Stomach (tissue), 8 donors: ENCODE measurements at regions not wholly inside any gene's neighbourhood (a gene's known extent, or its start where the extent isn't known, plus 50 kb on each side); places are given as distances from the start of the nearest gene placed in this dataset.

Experiments used
- DNase-seq, 2 donors: peaks; one replicate each; pipeline versions ENCODE4 v3.0.0 to v3.0.0-alpha.2; 2013 to 2019
- H3K27ac ChIP-seq, 5 donors: fragments of 200-600 bp in 4 of 5; sonication (generic) in 4 of 5; one replicate each; pipeline ENCODE4 v1.5.1; 2013 to 2019; ENCODE audit warnings: mild to moderate bottlenecking in 1 of 5, moderate library complexity in 1 of 5
- H3K27me3 ChIP-seq, 3 donors: fragments of 200-600 bp; sonication (generic); one replicate each; pipeline ENCODE4 v1.5.1; 2017 to 2019; ENCODE audit warnings: mixed run types in 1 of 3
- H3K36me3 ChIP-seq, 4 donors: fragments of 200-600 bp; sonication (generic); 1 replicate in 3 of 4; 2 replicates in 1 of 4; pipeline ENCODE4 v1.5.1; 2016 to 2019
- H3K4me1 ChIP-seq, 4 donors: fragments of 200-600 bp; sonication (generic); one replicate each; pipeline ENCODE4 v1.5.1; 2016 to 2019
- H3K4me3 ChIP-seq, 4 donors: fragments of 200-600 bp; sonication (generic) in 3 of 4; one replicate each; pipeline ENCODE4 v1.5.1; 2016 to 2019; ENCODE audit warnings: mild to moderate bottlenecking in 1 of 4
- H3K9me3 ChIP-seq, 4 donors: fragments of 200-600 bp; sonication (generic); one replicate each; pipeline ENCODE4 v1.5.1; 2016 to 2019
- EP300 ChIP-seq: sonication (generic); formaldehyde crosslinking; IDR thresholded peaks from one replicate; pipeline ENCODE4 v1.6.1; 2017; ENCODE audit warnings: antibody characterized with exemption
- POLR2A ChIP-seq, 4 donors: fragments of 450-650 bp; IDR thresholded peaks; one replicate each; pipeline ENCODE4 v1.6.1; 2016; ENCODE audit warnings: antibody characterized with exemption in 4 of 4, control low read depth in 2 of 4, mild to moderate bottlenecking in 1 of 4, moderate library complexity in 1 of 4
- POLR2AphosphoS5 ChIP-seq, 3 donors: sonication (generic); formaldehyde crosslinking; IDR thresholded peaks; one replicate each; pipeline ENCODE4 v1.6.1; 2016; ENCODE audit warnings: antibody characterized with exemption in 3 of 3
- WGBS, 5 donors: extraction: QIAGEN DNeasy Blood & Tissue Kit in 3 of 5; methylation state at CpG; one replicate each; pipeline versions ENCODE4 v1.1.5 to v1.1.7; 2013 to 2018; 5-methylcytosine and 5-hydroxymethylcytosine counted together
- intact Hi-C: fragments of 100-400 bp; cut with DNase I; formaldehyde crosslinking; loops from one replicate; pipeline ENCODE4 v1.15.1; 2023; ENCODE audit warnings: low total_unique reads
- TF ChIP-seq, protein P1 (sequence below), 7 experiments: fragments of 450-650 bp in 4 of 7; fragments of 200-600 bp in 3 of 7; sonication (generic) in 3 of 7; IDR thresholded peaks; one replicate each; pipeline ENCODE4 v1.5.1; 2016 to 2019; ENCODE audit warnings: antibody characterized with exemption in 7 of 7, control low read depth in 2 of 7, mild to moderate bottlenecking in 1 of 7
- donor health status: healthy with polysubstance abuse.
- donor health status: Bipolar disorder and iron deficiency.
- donor health status: healthy.

- Histone ChIP-seq H3K27me3 (no peaks in the 10 kb centered on the region), H3K4me3 (no peak overlapping the region), H3K27ac (no peak overlapping the region), H3K36me3 (no peaks in the 10 kb centered on the region), H3K4me1 (no peaks in the 10 kb centered on the region), H3K9me3 (peaks cover 0 to 10% (median 0%) of the 10 kb centered on the region in 4 donors)
- 83 to 88% (median 85%) methylated on average over 8 of the region's 8 CpGs for WGBS, 5 donors
- intact Hi-C loops, result no loop called here
- no peak for TF ChIP-seq EP300
- TF ChIP-seq POLR2A (IDR thresholded peaks at IDR 0.05), result no peak
- TF ChIP-seq, protein P1, sequence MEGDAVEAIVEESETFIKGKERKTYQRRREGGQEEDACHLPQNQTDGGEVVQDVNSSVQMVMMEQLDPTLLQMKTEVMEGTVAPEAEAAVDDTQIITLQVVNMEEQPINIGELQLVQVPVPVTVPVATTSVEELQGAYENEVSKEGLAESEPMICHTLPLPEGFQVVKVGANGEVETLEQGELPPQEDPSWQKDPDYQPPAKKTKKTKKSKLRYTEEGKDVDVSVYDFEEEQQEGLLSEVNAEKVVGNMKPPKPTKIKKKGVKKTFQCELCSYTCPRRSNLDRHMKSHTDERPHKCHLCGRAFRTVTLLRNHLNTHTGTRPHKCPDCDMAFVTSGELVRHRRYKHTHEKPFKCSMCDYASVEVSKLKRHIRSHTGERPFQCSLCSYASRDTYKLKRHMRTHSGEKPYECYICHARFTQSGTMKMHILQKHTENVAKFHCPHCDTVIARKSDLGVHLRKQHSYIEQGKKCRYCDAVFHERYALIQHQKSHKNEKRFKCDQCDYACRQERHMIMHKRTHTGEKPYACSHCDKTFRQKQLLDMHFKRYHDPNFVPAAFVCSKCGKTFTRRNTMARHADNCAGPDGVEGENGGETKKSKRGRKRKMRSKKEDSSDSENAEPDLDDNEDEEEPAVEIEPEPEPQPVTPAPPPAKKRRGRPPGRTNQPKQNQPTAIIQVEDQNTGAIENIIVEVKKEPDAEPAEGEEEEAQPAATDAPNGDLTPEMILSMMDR (IDR thresholded peaks at IDR 0.05), result no peak
- no peak for TF ChIP-seq POLR2AphosphoS5 (IDR thresholded peaks at IDR 0.05)
- no peak for DNase-seq
These were observed 548.8 kb upstream of the REG3G start for GRCh38 chr2:78476619-78477229.

DNA sequence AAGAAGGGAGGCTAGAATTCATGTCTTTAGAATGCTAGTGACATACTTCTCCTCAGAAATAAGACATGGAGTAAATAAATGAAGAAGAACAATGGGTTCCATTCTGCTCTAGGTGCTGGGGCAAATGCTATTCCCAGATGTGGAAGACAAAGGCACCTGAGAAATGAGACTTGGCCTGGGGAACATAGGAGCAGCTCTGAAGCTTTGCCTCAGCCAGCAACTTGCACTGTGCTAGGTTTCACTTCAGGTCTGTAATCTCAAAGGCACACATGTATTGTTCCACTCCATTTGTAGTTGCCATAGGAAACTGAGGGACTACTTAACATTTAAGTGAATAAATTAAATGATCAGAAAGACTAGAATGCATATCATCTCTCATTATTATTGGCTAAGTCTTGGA, 538.9 kb upstream of the REG3G start:
- no peaks in the 10 kb centered on the region for H3K9me3 ChIP-seq
- intact Hi-C loops, result no loop called here
- no peaks in the 10 kb centered on the region for H3K27me3 ChIP-seq
- H3K27ac ChIP-seq, result no peak overlapping the region
- no peaks in the 10 kb centered on the region for H3K4me1 ChIP-seq
- H3K4me3 ChIP-seq, result no peak overlapping the region
- H3K36me3 ChIP-seq, result no peaks in the 10 kb centered on the region
- no peak for DNase-seq
- TF ChIP-seq POLR2A (IDR thresholded peaks at IDR 0.05), result no peak
- TF ChIP-seq, protein P1 (IDR thresholded peaks at IDR 0.05), result no peak
- TF ChIP-seq POLR2AphosphoS5 (IDR thresholded peaks at IDR 0.05), result no peak
- TF ChIP-seq EP300, result no peak

DNA sequence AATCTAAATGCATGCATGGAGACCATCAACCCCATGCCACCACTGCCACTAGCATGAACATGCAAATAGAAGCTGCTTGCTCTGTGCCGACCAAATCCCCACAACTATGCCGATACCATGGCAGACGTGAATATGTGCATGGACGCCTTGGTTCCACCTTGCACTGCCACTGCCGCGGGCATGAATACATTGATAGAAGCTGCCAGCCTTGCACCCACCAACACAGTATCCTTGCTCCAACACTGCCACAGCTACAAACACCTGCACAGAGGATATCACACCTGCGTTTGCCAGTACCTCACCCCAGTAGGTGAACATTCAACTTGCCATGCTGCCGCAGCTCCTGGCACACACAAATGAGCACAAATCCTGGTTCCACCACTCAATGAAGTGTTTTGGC, 527.4 kb upstream of the REG3G start:
- Histone ChIP-seq H3K27ac (no peak overlapping the region), H3K36me3 (no peaks in the 10 kb centered on the region), H3K4me3 (no peak overlapping the region), H3K27me3 (no peaks in the 10 kb centered on the region), H3K9me3 (peaks cover 3 to 37% (median 12%) of the 10 kb centered on the region in 4 donors), H3K4me1 (no peaks in the 10 kb centered on the region)
- TF ChIP-seq EP300 (no peak), POLR2AphosphoS5 (IDR thresholded peaks at IDR 0.05) (no peak), POLR2A (IDR thresholded peaks at IDR 0.05) (no peak)
- TF ChIP-seq, protein P1 (IDR thresholded peaks at IDR 0.05), result no peak
- DNase-seq, result no peak
- intact Hi-C loops, result no loop called here
- 88 to 95% (median 93%) methylated on average over 8 of the region's 8 CpGs for WGBS, 5 donors

DNA sequence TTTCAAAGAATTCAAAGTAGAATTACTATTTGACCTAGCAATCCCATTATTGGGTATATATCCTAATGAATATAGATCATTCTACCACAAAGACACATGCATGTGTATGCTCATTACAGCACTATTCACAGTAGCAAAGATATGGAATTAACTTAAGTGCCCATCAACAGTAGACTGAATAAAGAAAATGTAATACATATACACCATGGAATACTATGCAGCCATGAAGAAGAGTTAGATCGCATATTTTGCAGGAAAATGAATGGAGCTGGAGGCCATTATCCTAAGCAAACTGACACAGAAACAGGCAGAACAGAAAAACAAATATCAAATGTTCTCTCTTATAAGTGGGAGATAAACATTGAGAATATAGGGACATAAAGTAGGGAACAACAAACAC, 519.2 kb upstream of the REG3G start:
- TF ChIP-seq POLR2AphosphoS5 (IDR thresholded peaks at IDR 0.05), result no peak
- no peak overlapping the region for H3K27ac ChIP-seq
- whole genome bisulfite sequencing, 5 donors, result 50 to 98% (median 95%) methylated on average over 1 of the region's 1 CpG
- intact Hi-C loops, result no loop called here
- H3K9me3 ChIP-seq, result peaks cover 0 to 17% (median 11%) of the 10 kb centered on the region in 4 donors
- H3K36me3 ChIP-seq, result no peaks in the 10 kb centered on the region
- H3K27me3 ChIP-seq, result no peaks in the 10 kb centered on the region
- no peaks in the 10 kb centered on the region for H3K4me1 ChIP-seq
- DNase-seq, result no peak
- no peak overlapping the region for H3K4me3 ChIP-seq

DNA sequence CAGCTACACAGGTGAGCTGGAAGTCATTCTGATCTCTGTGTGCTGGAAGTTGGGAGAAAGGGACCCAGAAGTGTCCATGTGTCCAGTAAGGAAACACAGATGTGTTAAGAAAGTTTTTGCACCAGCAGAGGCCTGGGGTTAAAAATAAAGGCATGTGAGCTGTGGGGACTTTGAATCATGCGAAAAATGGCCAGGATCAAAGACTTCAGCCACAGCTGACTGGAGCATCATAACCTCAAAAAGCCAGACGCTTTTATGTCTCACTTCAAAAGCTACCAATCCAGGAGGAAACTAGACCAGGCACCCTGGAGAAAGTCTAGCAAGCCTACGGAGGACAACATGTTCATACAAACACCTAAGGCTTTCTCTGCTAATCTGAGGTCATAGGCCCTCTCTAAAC, 503.6 kb upstream of the REG3G start:
- no peak for DNase-seq
- TF ChIP-seq POLR2A (IDR thresholded peaks at IDR 0.05), result no peak
- TF ChIP-seq EP300, result no peak
- TF ChIP-seq POLR2AphosphoS5 (IDR thresholded peaks at IDR 0.05), result no peak
- TF ChIP-seq, protein P1 (IDR thresholded peaks at IDR 0.05), result no peak
- 58 to 76% (median 68%) methylated on average over 3 of the region's 3 CpGs for WGBS, 5 donors
- no peak overlapping the region for H3K27ac ChIP-seq
- no peak overlapping the region for H3K4me3 ChIP-seq
- H3K9me3 ChIP-seq, result no peaks in the 10 kb centered on the region
- intact Hi-C loops, result no loop called here
- H3K36me3 ChIP-seq, result no peaks in the 10 kb centered on the region
- no peaks in the 10 kb centered on the region for H3K27me3 ChIP-seq
- H3K4me1 ChIP-seq, result no peaks in the 10 kb centered on the region
